ENCODE measurements at regions not wholly inside any gene's neighbourhood (a gene's known extent, or its start where the extent isn't known, plus 50 kb on each side); places are given as distances from the start of the nearest gene placed in this dataset.
"Not testable (repeated sequence)": the region's sequence is repeated elsewhere in the genome, so short reads cannot be mapped to it uniquely, and the experiment has no call there.

GRCh38 chr2:36235426-36235825, 120.2 kb upstream of the CRIM1 start:
- no peak for DNase-seq (ENCODE audit: low spot score)

- DNase-seq (ENCODE audit: low spot score) = no peak
Observed at GRCh38 chr2:36223259-36223658, 132.3 kb upstream of the CRIM1 start.

- no peak for DNase-seq (ENCODE audit: low spot score)
Observed at GRCh38 chr2:36222485-36222884, 133.1 kb upstream of the CRIM1 start.

- DNase-seq (ENCODE audit: low spot score) = no peak
Observed at GRCh38 chr2:36214691-36215090, 140.9 kb upstream of the CRIM1 start.

DNA sequence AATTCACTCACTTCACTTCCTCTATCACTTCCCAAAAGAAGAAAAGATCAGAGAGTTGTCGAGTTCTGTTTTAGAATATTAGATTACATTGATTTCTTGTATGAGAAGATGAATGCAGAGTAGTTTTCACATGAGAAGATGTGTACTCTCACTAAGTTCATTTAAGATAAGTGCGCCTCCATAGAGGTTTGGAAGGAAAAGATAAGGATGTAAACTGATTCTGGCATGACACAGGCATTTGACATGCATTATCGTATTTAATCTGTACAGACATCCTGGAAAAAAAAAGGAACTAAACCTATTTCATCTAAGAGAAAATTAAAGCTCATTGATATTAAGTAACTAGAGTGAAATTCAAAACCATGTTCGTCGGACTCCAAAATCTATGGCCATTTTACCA, 152.2 kb upstream of the CRIM1 start:
- no peak for DNase-seq (ENCODE audit: low spot score)

GRCh38 chr2:36197181-36197971, 158.2 kb upstream of the CRIM1 start:
- DNase-seq (ENCODE audit: low spot score) = no peak

DNA sequence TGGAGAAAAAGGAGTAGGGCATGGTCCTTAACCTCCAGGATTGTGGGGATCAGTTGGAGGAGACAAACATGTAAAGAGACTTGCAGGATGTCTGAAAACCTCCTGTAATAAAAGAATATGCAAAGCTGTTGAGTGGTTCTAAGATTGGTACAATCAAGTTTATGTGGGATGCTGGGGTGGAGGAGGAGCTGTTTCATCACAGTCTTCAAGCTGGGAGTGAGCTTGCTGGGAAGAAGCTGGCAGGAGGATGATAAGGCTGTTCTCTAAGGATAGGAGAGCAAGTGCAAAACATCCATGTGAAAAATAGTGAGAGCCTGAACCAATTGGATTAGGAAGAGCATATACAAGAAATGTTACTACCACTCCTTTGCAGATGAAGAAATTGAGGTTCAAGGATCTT, 161.9 kb upstream of the CRIM1 start:
- no peak for DNase-seq (ENCODE audit: low spot score)

DNA sequence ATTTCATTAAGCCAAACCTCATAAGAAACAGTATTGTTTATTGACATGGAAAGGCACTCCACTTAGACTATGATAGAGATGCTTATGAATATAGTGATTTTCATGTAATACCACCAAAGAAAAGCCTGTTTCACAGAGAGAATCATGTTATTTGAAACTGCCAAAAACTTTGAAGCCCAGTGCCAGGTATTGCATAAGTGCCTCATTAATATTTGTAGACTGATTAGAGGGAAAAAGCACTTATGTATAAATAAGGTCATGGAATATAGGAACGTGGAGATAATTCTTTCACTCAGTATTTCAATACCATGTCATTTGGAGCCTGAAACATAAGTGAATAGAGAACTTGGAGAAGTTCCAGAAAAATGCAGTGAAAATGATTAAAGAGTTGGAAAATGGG, 162.6 kb upstream of the CRIM1 start:
- no peak for DNase-seq (ENCODE audit: low spot score)

GRCh38 chr2:36190097-36190496, 165.5 kb upstream of the CRIM1 start:
- no peak for DNase-seq (ENCODE audit: low spot score)

GRCh38 chr2:36185624-36186023, 170.0 kb upstream of the CRIM1 start:
- DNase-seq (ENCODE audit: low spot score) = no peak

GRCh38 chr2:36184848-36185247, 170.7 kb upstream of the CRIM1 start:
- no peak for DNase-seq (ENCODE audit: low spot score)

GRCh38 chr2:36180789-36181482, 174.6 kb upstream of the CRIM1 start:
- not testable (repeated sequence) for DNase-seq (ENCODE audit: low spot score)

DNA sequence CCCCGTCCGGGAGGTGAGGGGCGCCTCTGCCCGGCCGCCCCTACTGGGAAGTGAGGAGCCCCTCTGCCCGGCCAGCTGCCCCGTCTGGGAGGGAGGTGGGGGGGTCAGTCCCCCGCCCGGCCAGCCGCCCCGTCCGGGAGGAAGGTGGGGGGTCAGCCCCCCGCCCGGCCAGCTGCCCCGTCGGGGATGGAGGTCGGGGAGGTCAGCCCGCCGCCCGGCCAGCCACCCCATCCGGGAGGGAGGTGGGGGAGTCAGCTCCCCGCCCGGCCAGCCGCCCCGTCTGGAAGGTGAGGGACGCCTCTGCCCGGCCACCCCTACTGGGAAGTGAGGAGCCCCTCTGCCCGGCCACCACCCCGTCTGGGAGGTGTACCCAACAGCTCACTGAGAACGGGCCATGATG, 175.3 kb upstream of the CRIM1 start:
- not testable (repeated sequence) for DNase-seq (ENCODE audit: low spot score)

DNA sequence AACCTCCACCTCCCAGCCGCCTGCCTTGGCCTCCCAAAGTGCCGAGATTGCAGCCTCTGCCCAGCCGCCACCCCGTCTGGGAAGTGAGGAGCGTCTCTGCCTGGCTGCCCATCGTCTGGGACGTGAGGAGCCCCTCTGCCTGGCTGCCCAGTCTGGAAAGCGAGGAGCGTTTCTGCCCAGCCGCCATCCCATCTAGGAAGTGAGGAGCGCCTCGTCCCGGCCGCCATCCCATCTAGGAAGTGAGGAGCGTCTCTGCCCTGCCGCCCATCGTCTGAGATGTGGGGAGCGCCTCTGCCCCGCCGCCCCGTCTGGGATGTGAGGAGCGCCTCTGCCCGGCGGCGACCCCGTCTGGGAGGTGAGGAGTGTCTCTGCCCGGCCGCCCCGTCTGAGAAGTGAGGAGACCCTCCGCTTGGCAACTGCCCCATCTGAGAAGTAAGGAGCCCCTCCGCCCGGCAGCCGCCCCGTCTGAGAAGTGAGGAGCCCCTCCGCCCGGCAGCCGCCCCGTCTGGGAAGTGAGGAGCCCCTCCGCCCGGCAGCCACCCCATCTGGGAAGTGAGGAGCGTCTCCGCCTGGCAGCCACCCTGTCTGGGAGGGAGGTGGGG, 175.8 kb upstream of the CRIM1 start:
- not testable (repeated sequence) for DNase-seq (ENCODE audit: low spot score)

DNA sequence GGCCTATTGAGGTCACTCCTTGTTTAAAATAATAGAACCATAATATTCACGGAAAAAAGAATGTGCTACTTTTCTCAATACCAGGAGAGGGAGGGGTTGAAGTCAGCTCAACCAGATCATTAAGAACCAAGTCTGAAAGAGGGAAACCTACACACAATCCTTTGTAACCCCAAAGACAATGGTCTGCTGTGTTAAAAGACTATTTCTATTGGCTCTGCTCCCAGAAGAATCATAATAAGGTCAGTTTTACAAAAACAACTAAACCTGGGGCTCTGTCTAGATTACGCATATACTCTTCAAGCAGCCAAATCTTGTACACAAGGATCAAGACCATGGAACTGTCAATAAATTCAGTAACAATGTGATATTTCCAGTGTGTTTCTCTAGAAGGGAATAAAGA, 177.2 kb upstream of the CRIM1 start:
- DNase-seq (ENCODE audit: low spot score) = no peak

GRCh38 chr2:36177282-36177681, 178.3 kb upstream of the CRIM1 start:
- no peak for DNase-seq (ENCODE audit: low spot score)

GRCh38 chr2:36174920-36175319, 180.7 kb upstream of the CRIM1 start:
- no peak for DNase-seq (ENCODE audit: low spot score)

DNA sequence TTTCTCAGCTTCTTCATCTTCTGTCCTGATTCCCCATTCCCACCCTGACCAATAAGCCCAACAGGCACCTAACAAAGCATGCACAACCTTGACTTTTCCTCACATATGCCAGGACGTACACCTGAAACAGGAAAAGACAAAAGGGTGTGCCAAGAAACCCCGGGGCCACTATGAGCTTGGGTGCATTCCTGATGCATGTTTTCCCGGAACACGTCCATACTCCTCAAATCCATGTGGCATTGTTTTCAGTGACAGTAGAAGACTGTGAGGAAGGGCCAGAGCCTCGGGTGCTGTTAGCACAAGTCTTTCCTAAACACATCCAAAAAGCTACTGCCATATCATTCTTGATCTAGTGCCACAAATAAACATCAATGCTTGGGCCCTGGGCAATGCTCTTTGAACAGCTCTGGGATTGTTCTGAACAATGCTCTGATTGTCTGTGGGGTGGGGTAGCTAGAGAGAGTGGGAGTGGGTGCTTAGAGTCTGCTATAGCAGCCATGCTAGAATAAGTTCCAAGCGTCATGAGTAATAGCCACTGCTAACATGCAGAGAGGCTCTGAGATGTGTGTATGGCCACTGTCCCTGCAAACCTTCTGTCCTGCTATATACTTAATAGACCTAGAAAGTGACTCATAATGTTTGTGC, 181.7 kb upstream of the CRIM1 start:
- no peak for DNase-seq (ENCODE audit: low spot score)

- DNase-seq (ENCODE audit: low spot score) = no peak
Observed at GRCh38 chr2:36172824-36173223, 182.8 kb upstream of the CRIM1 start.

- no peak for DNase-seq (ENCODE audit: low spot score)
Observed at GRCh38 chr2:36170805-36171204, 184.8 kb upstream of the CRIM1 start.

DNA sequence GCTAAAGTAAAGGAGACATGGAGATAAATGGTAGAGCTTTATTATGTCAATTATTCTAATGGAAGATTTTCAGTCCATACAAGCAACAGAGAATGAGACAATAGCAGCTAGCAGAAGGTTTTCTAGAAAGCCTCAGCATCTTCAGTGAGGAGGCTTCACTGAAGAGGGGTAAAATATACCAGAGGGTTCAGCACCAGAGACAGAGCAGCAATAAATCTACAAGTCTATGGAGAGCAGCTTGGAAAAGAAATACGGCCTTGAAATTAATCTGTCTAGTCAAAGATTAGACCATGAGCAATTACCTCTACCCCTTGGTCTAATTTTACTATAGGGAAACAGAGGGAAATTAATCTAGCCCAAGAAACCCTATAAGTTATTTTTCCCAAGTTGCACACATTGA, 185.7 kb upstream of the CRIM1 start:
- no peak for DNase-seq (ENCODE audit: low spot score)

DNA sequence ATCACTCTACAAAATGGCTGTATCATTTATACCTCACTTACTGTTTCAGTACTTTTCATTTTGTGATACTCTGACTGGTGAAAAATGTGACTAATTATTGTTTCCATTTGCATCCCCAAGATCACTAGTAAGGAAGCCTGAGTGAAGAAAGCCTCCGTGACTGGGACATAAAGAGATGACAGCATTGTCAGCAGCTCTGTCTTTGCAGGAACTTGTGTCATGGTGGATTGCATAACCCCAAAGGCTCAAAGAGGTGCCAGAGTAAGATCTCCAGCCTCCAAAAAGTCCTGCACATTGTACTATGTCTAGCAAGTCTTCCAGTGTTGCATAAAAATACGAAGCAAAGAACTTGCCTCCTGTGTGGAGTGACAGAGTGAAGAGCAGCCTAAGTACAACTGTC, 187.5 kb upstream of the CRIM1 start:
- no peak for DNase-seq (ENCODE audit: low spot score)

GRCh38 chr2:36165132-36165531, 190.4 kb upstream of the CRIM1 start:
- DNase-seq (ENCODE audit: low spot score) = no peak

All from ureter (tissue), 1 donor.